ENCODE measurements at regions not wholly inside any gene's neighbourhood (a gene's known extent, or its start where the extent isn't known, plus 50 kb on each side); places are given as distances from the start of the nearest gene placed in this dataset.

DNA sequence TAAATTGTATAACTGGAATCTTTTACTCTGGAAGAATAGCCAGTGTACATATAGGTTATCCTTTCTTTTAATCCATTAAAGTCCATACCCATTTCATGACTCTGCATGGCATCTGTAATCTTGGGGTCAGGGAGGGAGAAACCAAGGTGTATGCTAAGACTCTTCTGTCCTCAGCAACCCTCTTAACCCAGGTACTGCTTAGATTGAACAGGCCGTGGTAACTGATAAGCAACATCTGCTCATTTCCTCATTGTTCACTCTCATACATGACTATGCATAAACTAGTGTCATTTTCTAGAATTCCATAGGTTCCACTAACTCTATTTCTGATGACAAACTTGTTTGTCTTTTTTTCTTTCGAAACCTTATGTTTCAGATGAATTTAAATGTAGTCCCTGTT lies 69.3 kb upstream of the IFNE start:
- TF ChIP-seq, protein P1, sequence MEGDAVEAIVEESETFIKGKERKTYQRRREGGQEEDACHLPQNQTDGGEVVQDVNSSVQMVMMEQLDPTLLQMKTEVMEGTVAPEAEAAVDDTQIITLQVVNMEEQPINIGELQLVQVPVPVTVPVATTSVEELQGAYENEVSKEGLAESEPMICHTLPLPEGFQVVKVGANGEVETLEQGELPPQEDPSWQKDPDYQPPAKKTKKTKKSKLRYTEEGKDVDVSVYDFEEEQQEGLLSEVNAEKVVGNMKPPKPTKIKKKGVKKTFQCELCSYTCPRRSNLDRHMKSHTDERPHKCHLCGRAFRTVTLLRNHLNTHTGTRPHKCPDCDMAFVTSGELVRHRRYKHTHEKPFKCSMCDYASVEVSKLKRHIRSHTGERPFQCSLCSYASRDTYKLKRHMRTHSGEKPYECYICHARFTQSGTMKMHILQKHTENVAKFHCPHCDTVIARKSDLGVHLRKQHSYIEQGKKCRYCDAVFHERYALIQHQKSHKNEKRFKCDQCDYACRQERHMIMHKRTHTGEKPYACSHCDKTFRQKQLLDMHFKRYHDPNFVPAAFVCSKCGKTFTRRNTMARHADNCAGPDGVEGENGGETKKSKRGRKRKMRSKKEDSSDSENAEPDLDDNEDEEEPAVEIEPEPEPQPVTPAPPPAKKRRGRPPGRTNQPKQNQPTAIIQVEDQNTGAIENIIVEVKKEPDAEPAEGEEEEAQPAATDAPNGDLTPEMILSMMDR (optimal IDR thresholded peaks at IDR 0.05 in 1 of 3, IDR thresholded peaks at IDR 0.05 in 1 of 3, conservative IDR thresholded peaks at IDR 0.05 in 1 of 3; ENCODE audit: extremely low read depth in 1 of 3, insufficient read depth in 2 of 3, low read length in 3 of 3) = no peak
- TF ChIP-seq EZH2 (IDR thresholded peaks at IDR 0.05; ENCODE audit: low read length) = no peak
